ENCODE measurements at regions not wholly inside any gene's neighbourhood (a gene's known extent, or its start where the extent isn't known, plus 50 kb on each side); places are given as distances from the start of the nearest gene placed in this dataset.

DNA sequence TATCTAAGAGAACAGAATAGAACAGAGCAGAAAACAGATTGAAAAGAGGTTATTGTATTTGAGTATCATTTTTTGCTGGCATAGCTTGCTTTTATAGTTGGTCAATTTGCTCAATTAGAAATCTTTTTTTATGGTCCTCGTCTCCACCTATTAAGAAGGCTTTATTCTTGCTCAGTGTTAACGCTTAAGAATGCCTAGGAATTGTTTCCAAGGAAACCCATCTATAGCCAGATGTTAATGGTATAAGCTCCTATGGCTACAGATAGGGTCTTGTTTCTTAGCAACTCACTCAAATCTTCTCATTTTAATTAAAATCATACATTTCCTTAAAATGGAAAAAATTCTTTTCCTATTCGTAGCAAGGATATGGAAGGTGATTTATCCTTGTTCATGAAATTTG, 392.3 kb downstream of the TMEM135 start:
- no peak for TF ChIP-seq POLR2A (IDR thresholded peaks at IDR 0.05)
- TF ChIP-seq, protein P1, sequence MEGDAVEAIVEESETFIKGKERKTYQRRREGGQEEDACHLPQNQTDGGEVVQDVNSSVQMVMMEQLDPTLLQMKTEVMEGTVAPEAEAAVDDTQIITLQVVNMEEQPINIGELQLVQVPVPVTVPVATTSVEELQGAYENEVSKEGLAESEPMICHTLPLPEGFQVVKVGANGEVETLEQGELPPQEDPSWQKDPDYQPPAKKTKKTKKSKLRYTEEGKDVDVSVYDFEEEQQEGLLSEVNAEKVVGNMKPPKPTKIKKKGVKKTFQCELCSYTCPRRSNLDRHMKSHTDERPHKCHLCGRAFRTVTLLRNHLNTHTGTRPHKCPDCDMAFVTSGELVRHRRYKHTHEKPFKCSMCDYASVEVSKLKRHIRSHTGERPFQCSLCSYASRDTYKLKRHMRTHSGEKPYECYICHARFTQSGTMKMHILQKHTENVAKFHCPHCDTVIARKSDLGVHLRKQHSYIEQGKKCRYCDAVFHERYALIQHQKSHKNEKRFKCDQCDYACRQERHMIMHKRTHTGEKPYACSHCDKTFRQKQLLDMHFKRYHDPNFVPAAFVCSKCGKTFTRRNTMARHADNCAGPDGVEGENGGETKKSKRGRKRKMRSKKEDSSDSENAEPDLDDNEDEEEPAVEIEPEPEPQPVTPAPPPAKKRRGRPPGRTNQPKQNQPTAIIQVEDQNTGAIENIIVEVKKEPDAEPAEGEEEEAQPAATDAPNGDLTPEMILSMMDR (IDR thresholded peaks at IDR 0.05): no peak
